ENCODE measurements at regions not wholly inside any gene's neighbourhood (a gene's known extent, or its start where the extent isn't known, plus 50 kb on each side); places are given as distances from the start of the nearest gene placed in this dataset.

- no peaks in the 10 kb centered on the region for H3K27me3 ChIP-seq (ENCODE audit: insufficient read depth, poor library complexity, severe bottlenecking)
- no peak overlapping the region for H3K4me3 ChIP-seq (replicated peaks; ENCODE audit: insufficient read depth, low read length)
- H3K27ac ChIP-seq (replicated peaks): peak overlapping the region; percentile 56
- no peak for DNase-seq (ENCODE audit: low read depth in 1 of 2, low spot score in 1 of 2)
- TF ChIP-seq SPI1 (IDR thresholded peaks at IDR 0.05; ENCODE audit: borderline replicate concordance, low read depth) (no peak), GABPA (IDR thresholded peaks at IDR 0.05; ENCODE audit: low read depth) (no peak)
Observed at GRCh38 chr2:42965196-42965595, 172.8 kb upstream of the HAAO start.

- no peaks in the 10 kb centered on the region for H3K27me3 ChIP-seq (ENCODE audit: insufficient read depth, poor library complexity, severe bottlenecking)
- H3K27ac ChIP-seq (replicated peaks): peak overlapping the region; percentile 56
Observed at GRCh38 chr2:42964439-42965083, 172.2 kb upstream of the HAAO start.

GRCh38 chr2:42963452-42964068 is 171.2 kb upstream of the HAAO start:
- H3K27ac ChIP-seq (replicated peaks): no peak overlapping the region
- no peak overlapping the region for H3K4me3 ChIP-seq (replicated peaks; ENCODE audit: insufficient read depth, low read length)
- H3K27me3 ChIP-seq (ENCODE audit: insufficient read depth, poor library complexity, severe bottlenecking): no peaks in the 10 kb centered on the region
- TF ChIP-seq CTCF (IDR thresholded peaks at IDR 0.05; ENCODE audit: insufficient read depth, low read length) (no peak), SPI1 (IDR thresholded peaks at IDR 0.05; ENCODE audit: borderline replicate concordance, low read depth) (peak; percentile 61; the same call in 1 of the 2 replicates)
- DNase-seq (ENCODE audit: low read depth in 1 of 2, low spot score in 1 of 2): no peak

More at GRCh38 chr2:42964439-42965083, 172.2 kb upstream of the HAAO start:
- no peak overlapping the region for H3K4me3 ChIP-seq (replicated peaks; ENCODE audit: insufficient read depth, low read length)
- peak in 1 of 2 experiments; percentile 63 for DNase-seq (ENCODE audit: low read depth in 1 of 2, low spot score in 1 of 2)
- TF ChIP-seq SPI1 (IDR thresholded peaks at IDR 0.05; ENCODE audit: borderline replicate concordance, low read depth) (no peak), REST (IDR thresholded peaks at IDR 0.05; ENCODE audit: insufficient replicate concordance, low read depth) (no peak), POLR2AphosphoS5 (IDR thresholded peaks at IDR 0.05; ENCODE audit: low read depth) (no peak), CTCF (IDR thresholded peaks at IDR 0.05; ENCODE audit: insufficient read depth, low read length) (no peak), GABPA (IDR thresholded peaks at IDR 0.05; ENCODE audit: low read depth) (no peak)

- TF ChIP-seq POLR2AphosphoS5 (IDR thresholded peaks at IDR 0.05; ENCODE audit: low read depth): no peak
- TF ChIP-seq CTCF (IDR thresholded peaks at IDR 0.05; ENCODE audit: insufficient read depth, low read length): no peak
- no peak for TF ChIP-seq SPI1 (IDR thresholded peaks at IDR 0.05; ENCODE audit: borderline replicate concordance, low read depth)
- no peak for TF ChIP-seq REST (IDR thresholded peaks at IDR 0.05; ENCODE audit: insufficient replicate concordance, low read depth)
- no peak for TF ChIP-seq GABPA (IDR thresholded peaks at IDR 0.05; ENCODE audit: low read depth)
- Histone ChIP-seq H3K27me3 (ENCODE audit: insufficient read depth, poor library complexity, severe bottlenecking) (no peaks in the 10 kb centered on the region), H3K4me3 (replicated peaks; ENCODE audit: insufficient read depth, low read length) (no peak overlapping the region), H3K27ac (replicated peaks) (peak overlapping the region; percentile 77)
- DNase-seq (ENCODE audit: low read depth in 1 of 2, low spot score in 1 of 2): peak in 1 of 2 experiments; percentile 51
Observed at GRCh38 chr2:42962508-42962953, 170.1 kb upstream of the HAAO start.
